GM19351 (cell line): ENCODE measurements at regions not wholly inside any gene's neighbourhood (a gene's known extent, or its start where the extent isn't known, plus 50 kb on each side); places are given as distances from the start of the nearest gene placed in this dataset.
A peak's percentile ranks its signal among the peaks of the same experiment; 100 is the strongest.

ENCODE experiments used
- ATAC-seq: cut with Tn5 transposase; IDR thresholded peaks from one replicate; pipeline ENCODE4 v1.9.1; 2021; ENCODE audit warnings: mild to moderate bottlenecking, moderate library complexity; ENCODE audit not compliant: unreplicated experiment

GRCh38 chr9:96044401-96044800 lies 168.9 kb downstream of the ERCC6L2 start:
- ATAC-seq, result no peak

- no peak for ATAC-seq
These were observed 165.3 kb downstream of the ERCC6L2 start for GRCh38 chr9:96040591-96041461.

GRCh38 chr9:96038914-96039313 lies 163.4 kb downstream of the ERCC6L2 start:
- no peak for ATAC-seq

- ATAC-seq, result no peak
These were observed 162.8 kb downstream of the ERCC6L2 start for GRCh38 chr9:96038271-96038670.

GRCh38 chr9:96034553-96035122 lies 159.1 kb downstream of the ERCC6L2 start:
- ATAC-seq, result no peak

- ATAC-seq, result no peak
These were observed 158.4 kb downstream of the ERCC6L2 start for GRCh38 chr9:96033896-96034295.

- ATAC-seq, result no peak
These were observed 156.5 kb downstream of the ERCC6L2 start for GRCh38 chr9:96031916-96032534.

GRCh38 chr9:96031366-96031824 lies 155.9 kb downstream of the ERCC6L2 start:
- no peak for ATAC-seq

GRCh38 chr9:96029722-96030530 lies 154.4 kb downstream of the ERCC6L2 start:
- ATAC-seq, result no peak

- no peak for ATAC-seq
These were observed 152.0 kb downstream of the ERCC6L2 start for GRCh38 chr9:96027251-96028131.

- no peak for ATAC-seq
These were observed 151.2 kb downstream of the ERCC6L2 start for GRCh38 chr9:96026655-96027213.

- no peak for ATAC-seq
These were observed 150.6 kb downstream of the ERCC6L2 start for GRCh38 chr9:96025995-96026602.

GRCh38 chr9:96023486-96023885 lies 148.0 kb downstream of the ERCC6L2 start:
- ATAC-seq, result no peak

GRCh38 chr9:96022445-96023051 lies 147.1 kb downstream of the ERCC6L2 start:
- peak; percentile 41 for ATAC-seq

- no peak for ATAC-seq
These were observed 146.3 kb downstream of the ERCC6L2 start for GRCh38 chr9:96021551-96022444.

GRCh38 chr9:96020792-96021550 lies 145.5 kb downstream of the ERCC6L2 start:
- ATAC-seq, result no peak

- ATAC-seq, result no peak
These were observed 144.9 kb downstream of the ERCC6L2 start for GRCh38 chr9:96020300-96020791.
